HepG2 (cell line): ENCODE measurements at regions not wholly inside any gene's neighbourhood (a gene's known extent, or its start where the extent isn't known, plus 50 kb on each side); places are given as distances from the start of the nearest gene placed in this dataset.

Experiments used
- ATAC-seq: fragments of 200-7000 bp; cut with Tn5 transposase; 3 replicates; pipeline ENCODE4 v1.9.1; 2020; ENCODE audit warnings: mild to moderate bottlenecking, moderate library complexity
- BruUV-seq: library from RNA; stranded (reverse); fragments of 400-500 nt; replicated peaks from 2 replicates; lab custom pipeline; 2021; lab: Mats Ljungman, UMichigan
- CTCF ChIA-PET: fragments of 300-600 bp; formaldehyde crosslinking; extraction: SDS; loops from one replicate; lab custom pipeline; 2021; ENCODE audit warnings: low total read pairs, inconsistent platforms, low intra/inter-chr PET ratio; lab: Yijun Ruan, JAX
- POLR2A ChIA-PET: fragments of 350-600 bp; sonication (Branson Sonifier 250); formaldehyde crosslinking; loops from one replicate; lab custom pipeline; 2020; ENCODE audit warnings: antibody characterized with exemption, inconsistent platforms; lab: Yijun Ruan, JAX
- DNase-seq: peaks from one replicate; pipeline ENCODE4 v3.0.0-alpha.2; 2015; ENCODE audit warnings: low spot score
- FAIRE-seq: peaks from 3 replicates; lab custom pipeline; 2011; peaks lifted over from hg19 to GRCh38; lab: Jason Lieb, UNC
- H2AFZ ChIP-seq: one replicate; pipeline ENCODE4 v1.6.1; 2011; ENCODE audit warnings: low read length, inconsistent platforms
- H3K27ac ChIP-seq: fragments of 300-600 bp; 3 replicates; pipeline ENCODE4 v1.8.0; 2011; ENCODE audit warnings: mixed run types, mild to moderate bottlenecking, mixed read lengths, low read length, inconsistent platforms; ENCODE audit not compliant: insufficient read depth; ENCODE audit errors: extremely low read length
- H3K27me3 ChIP-seq, 2 experiments: fragments of 200-600 bp in 1 of 2; 2 replicates in 1 of 2; 3 replicates in 1 of 2; pipeline versions ENCODE4 v1.6.0 to v1.8.0; 2011; ENCODE audit warnings: low read length in 2 of 2, mild to moderate bottlenecking in 2 of 2, moderate library complexity in 2 of 2, inconsistent platforms in 1 of 2; ENCODE audit not compliant: insufficient read depth in 2 of 2, control insufficient read depth in 1 of 2
- H3K36me3 ChIP-seq, 2 experiments: fragments of 200-600 bp in 1 of 2; replicated peaks in 1 of 2; 2 replicates in 1 of 2; 3 replicates in 1 of 2; pipeline versions ENCODE4 v1.5.1 to v1.8.0; 2011; ENCODE audit warnings: low read length in 2 of 2, inconsistent platforms in 1 of 2; ENCODE audit not compliant: insufficient read depth in 2 of 2, control insufficient read depth in 1 of 2
- H3K4me1 ChIP-seq: 2 replicates; pipeline ENCODE4 v1.5.1; 2012; ENCODE audit warnings: low read length, inconsistent platforms; ENCODE audit not compliant: insufficient read depth
- H3K4me2 ChIP-seq: 2 replicates; pipeline ENCODE4 v1.6.0; 2011; ENCODE audit warnings: low read depth, low read length, inconsistent platforms
- H3K4me3 ChIP-seq, 3 experiments: fragments of 200-600 bp in 1 of 3; sonication (generic), shearing (Covaris generic) in 1 of 3; replicated peaks in 1 of 3; 2 replicates each; pipeline ENCODE4 v1.5.1; 2011 to 2016; ENCODE audit warnings: low read length in 3 of 3, inconsistent platforms in 2 of 3, low read depth in 2 of 3, mild to moderate bottlenecking in 2 of 3, control low read depth in 1 of 3, mixed read lengths in 1 of 3; ENCODE audit not compliant: insufficient read depth in 1 of 3
- H3K79me2 ChIP-seq: one replicate; pipeline ENCODE4 v1.6.1; 2011; ENCODE audit warnings: low read length, inconsistent platforms; ENCODE audit not compliant: insufficient read depth
- H3K9ac ChIP-seq: 2 replicates; pipeline ENCODE4 v1.6.0; 2011; ENCODE audit warnings: mild to moderate bottlenecking, low read depth, low read length, inconsistent platforms; ENCODE audit not compliant: insufficient read depth
- H3K9me3 ChIP-seq: 2 replicates; pipeline ENCODE4 v1.5.1; 2012; ENCODE audit warnings: mild to moderate bottlenecking, low read length
- H4K20me1 ChIP-seq: 2 replicates; pipeline ENCODE4 v1.6.0; 2011; ENCODE audit warnings: inconsistent platforms, mild to moderate bottlenecking, low read length, moderate library complexity; ENCODE audit not compliant: insufficient read depth
- ARNT ChIP-seq: fragments of 450-650 bp; IDR thresholded peaks from 2 replicates; pipeline ENCODE4 v1.6.1; 2017
- FOXA1 ChIP-seq, 2 experiments: fragments of 450-650 bp in 1 of 2; sonication (generic) in 1 of 2; formaldehyde crosslinking in 1 of 2; IDR thresholded peaks; 2 replicates each; pipeline versions ENCODE4 v1.4.0 to v1.6.1; 2016 to 2020; ENCODE audit warnings: missing genetic modification reagents in 1 of 2
- FOXK2 ChIP-seq: fragments of 450-650 bp; IDR thresholded peaks from 2 replicates; pipeline ENCODE4 v1.6.1; 2016
- HHEX ChIP-seq: IDR thresholded peaks from 2 replicates; pipeline ENCODE4 v1.6.1; 2016; ENCODE audit warnings: control low read depth
- HNRNPUL1 ChIP-seq: fragments of 200-400 bp; formaldehyde crosslinking; IDR thresholded peaks from 2 replicates; pipeline ENCODE4 v1.6.1; 2017; ENCODE audit warnings: low read depth, mild to moderate bottlenecking, low read length, moderate library complexity
- KMT2B ChIP-seq: IDR thresholded peaks from 2 replicates; pipeline ENCODE4 v1.6.1; 2016; ENCODE audit warnings: missing genetic modification reagents, missing compliant biosample characterization
- MYNN ChIP-seq: sonication (generic); formaldehyde crosslinking; IDR thresholded peaks from 2 replicates; pipeline ENCODE4 v1.4.0; 2020; ENCODE audit warnings: mild to moderate bottlenecking, low read depth, missing genetic modification reagents
- NFE2L2 ChIP-seq: fragments of 150-350 bp; IDR thresholded peaks from 2 replicates; pipeline ENCODE4 v1.6.1; 2014; ENCODE audit warnings: low read length
- ZKSCAN5 ChIP-seq: sonication (generic); formaldehyde crosslinking; IDR thresholded peaks from 2 replicates; pipeline ENCODE4 v1.5.1; 2020; ENCODE audit warnings: mild to moderate bottlenecking, missing genetic modification reagents
- ZNF34 ChIP-seq: sonication (generic); formaldehyde crosslinking; IDR thresholded peaks from 2 replicates; pipeline ENCODE4 v1.4.0; 2020; ENCODE audit warnings: mild to moderate bottlenecking, missing genetic modification reagents, borderline replicate concordance
- ZNF678 ChIP-seq: sonication (generic); formaldehyde crosslinking; IDR thresholded peaks from 2 replicates; pipeline ENCODE4 v1.4.0; 2020; ENCODE audit warnings: mild to moderate bottlenecking, missing genetic modification reagents
- ZSCAN30 ChIP-seq: sonication (generic); formaldehyde crosslinking; IDR thresholded peaks from 2 replicates; pipeline ENCODE4 v1.5.0; 2020; ENCODE audit warnings: mild to moderate bottlenecking, missing genetic modification reagents
- WGBS: methylation state at CpG from one replicate; pipeline ENCODE4 v1.1.6; 2017; ENCODE audit warnings: low lambda C conversion rate; 5-methylcytosine and 5-hydroxymethylcytosine counted together
- in situ Hi-C: cut with HindIII; loops from 2 replicates; pipeline ENCODE4 v1.10.0; 2017; ENCODE audit warnings: low pct_unique_long_range_greater_than_20kb; ENCODE audit not compliant: extremely low pct_ligation_motif_present
- intact Hi-C: fragments of 100-400 bp; cut with micrococcal nuclease; formaldehyde crosslinking; loops from one replicate; pipeline ENCODE4 v1.10.0; 2022; ENCODE audit not compliant: unreplicated experiment
- TF ChIP-seq, protein P1 (sequence below): sonication (generic); formaldehyde crosslinking; conservative IDR thresholded peaks from 2 replicates; pipeline ENCODE4 v1.8.1; 2023; ENCODE audit warnings: missing genetic modification reagents
- TF ChIP-seq, protein P2 (sequence below): sonication (generic); formaldehyde crosslinking; IDR thresholded peaks from 2 replicates; pipeline ENCODE4 v1.5.0; 2020; ENCODE audit warnings: missing genetic modification reagents
- TF ChIP-seq, protein P3 (sequence below): sonication (generic); formaldehyde crosslinking; IDR thresholded peaks from 2 replicates; pipeline ENCODE4 v1.8.1; 2023; ENCODE audit warnings: mild to moderate bottlenecking, inconsistent platforms, moderate library complexity, missing genetic modification reagents, borderline replicate concordance
- TF ChIP-seq, protein P4 (sequence below), 2 experiments: sonication (generic) in 1 of 2; formaldehyde crosslinking in 1 of 2; IDR thresholded peaks; 2 replicates each; pipeline versions ENCODE4 v1.4.0 to v1.6.1; 2016 to 2020; ENCODE audit warnings: borderline replicate concordance in 1 of 2, low read depth in 1 of 2, mild to moderate bottlenecking in 1 of 2, missing genetic modification reagents in 1 of 2

DNA sequence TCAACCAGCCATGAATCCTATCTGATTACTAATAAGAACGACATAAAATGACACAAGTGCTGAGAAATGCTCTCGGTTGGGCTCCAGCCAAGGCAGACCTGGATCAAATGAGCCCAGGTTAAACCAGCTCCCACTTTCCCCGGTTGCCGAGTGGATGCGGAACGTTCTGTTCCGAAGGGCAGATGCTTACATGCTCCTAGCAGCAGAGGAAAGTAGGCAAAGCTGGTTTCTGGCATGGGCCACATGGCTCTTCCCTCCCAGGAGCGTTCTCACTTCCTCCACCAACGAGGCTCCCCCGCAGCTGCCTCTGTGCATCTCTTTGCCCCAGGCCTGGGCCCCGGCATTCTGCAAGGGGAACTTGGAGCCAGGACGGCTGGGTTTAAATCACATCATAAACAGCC, 61.8 kb upstream of the SDK1 start (continued):
- TF ChIP-seq HHEX (CRISPR knock-in tag) = no peak
- TF ChIP-seq NFE2L2 = no peak
- TF ChIP-seq, protein P1, sequence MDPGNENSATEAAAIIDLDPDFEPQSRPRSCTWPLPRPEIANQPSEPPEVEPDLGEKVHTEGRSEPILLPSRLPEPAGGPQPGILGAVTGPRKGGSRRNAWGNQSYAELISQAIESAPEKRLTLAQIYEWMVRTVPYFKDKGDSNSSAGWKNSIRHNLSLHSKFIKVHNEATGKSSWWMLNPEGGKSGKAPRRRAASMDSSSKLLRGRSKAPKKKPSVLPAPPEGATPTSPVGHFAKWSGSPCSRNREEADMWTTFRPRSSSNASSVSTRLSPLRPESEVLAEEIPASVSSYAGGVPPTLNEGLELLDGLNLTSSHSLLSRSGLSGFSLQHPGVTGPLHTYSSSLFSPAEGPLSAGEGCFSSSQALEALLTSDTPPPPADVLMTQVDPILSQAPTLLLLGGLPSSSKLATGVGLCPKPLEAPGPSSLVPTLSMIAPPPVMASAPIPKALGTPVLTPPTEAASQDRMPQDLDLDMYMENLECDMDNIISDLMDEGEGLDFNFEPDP (CRISPR knock-in tag) = no peak
- TF ChIP-seq, protein P2, sequence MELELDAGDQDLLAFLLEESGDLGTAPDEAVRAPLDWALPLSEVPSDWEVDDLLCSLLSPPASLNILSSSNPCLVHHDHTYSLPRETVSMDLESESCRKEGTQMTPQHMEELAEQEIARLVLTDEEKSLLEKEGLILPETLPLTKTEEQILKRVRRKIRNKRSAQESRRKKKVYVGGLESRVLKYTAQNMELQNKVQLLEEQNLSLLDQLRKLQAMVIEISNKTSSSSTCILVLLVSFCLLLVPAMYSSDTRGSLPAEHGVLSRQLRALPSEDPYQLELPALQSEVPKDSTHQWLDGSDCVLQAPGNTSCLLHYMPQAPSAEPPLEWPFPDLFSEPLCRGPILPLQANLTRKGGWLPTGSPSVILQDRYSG (CRISPR knock-in tag) = no peak
- TF ChIP-seq, protein P3, sequence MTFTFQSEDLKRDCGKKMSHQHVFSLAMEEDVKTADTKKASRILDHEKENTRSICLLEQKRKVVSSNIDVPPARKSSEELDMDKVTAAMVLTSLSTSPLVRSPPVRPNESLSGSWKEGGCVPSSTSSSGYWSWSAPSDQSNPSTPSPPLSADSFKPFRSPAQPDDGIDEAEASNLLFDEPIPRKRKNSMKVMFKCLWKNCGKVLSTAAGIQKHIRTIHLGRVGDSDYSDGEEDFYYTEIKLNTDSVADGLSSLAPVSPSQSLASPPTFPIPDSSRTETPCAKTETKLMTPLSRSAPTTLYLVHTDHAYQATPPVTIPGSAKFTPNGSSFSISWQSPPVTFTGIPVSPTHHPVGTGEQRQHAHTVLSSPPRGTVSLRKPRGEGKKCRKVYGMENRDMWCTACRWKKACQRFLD (CRISPR knock-in tag) = no peak
- no peak for TF ChIP-seq KMT2B
- no peak for TF ChIP-seq FOXA1 (IDR thresholded peaks at IDR 0.05)
- TF ChIP-seq FOXA1 (CRISPR knock-in tag; IDR thresholded peaks at IDR 0.05) = no peak

DNA sequence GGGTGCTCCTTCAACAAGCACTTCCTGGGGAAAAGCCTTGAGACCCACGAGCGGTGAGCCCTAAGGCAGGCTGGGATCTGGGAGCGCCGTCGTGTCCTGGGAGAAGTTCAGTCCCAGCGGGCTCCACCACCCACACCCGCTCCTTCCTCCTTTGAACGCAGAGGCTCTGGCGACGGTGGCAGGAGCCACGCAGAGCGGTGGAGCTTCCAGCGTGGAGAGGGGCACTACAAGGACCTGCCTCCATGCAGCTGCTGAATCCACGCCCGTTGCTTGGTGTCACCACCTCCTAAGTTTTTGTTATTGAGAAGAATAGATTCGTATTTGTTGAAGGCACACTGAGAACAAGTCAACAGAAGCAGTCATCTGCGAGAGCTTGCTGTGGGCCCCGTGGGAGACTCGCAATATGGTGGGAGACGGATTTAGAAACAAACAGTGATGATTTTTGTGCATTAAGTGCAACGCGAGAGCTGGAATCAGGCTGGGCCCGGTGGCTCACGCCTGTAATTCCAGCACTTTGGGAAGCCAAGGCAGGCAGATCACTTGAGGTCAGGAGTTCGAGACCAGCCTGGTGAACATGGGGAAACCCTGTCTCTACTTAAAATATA, 60.1 kb upstream of the SDK1 start:
- no peaks in the 10 kb centered on the region for H4K20me1 ChIP-seq
- CTCF ChIA-PET = no interaction called here
- H3K79me2 ChIP-seq = no peaks in the 10 kb centered on the region
- in situ Hi-C loops = no loop called here
- POLR2A ChIA-PET = no interaction called here
- no peak overlapping the region for H3K9ac ChIP-seq
- FAIRE-seq (no peak), ATAC-seq (no peak), DNase-seq (no peak)
- no peaks in the 10 kb centered on the region for H3K36me3 ChIP-seq
- peaks cover 16% of the 10 kb centered on the region for H3K4me1 ChIP-seq
- no peak overlapping the region for H3K27ac ChIP-seq
- 74% methylated on average over 18 of the region's 25 CpGs for WGBS
- no peaks in the 10 kb centered on the region for H3K27me3 ChIP-seq
- intact Hi-C loops = no loop called here
- no peak overlapping the region for H3K4me2 ChIP-seq
- no peak overlapping the region for H3K4me3 ChIP-seq
- no peak overlapping the region for H2AFZ ChIP-seq
- BruUV-seq = no TSS peak
- H3K9me3 ChIP-seq = peaks cover 10% of the 10 kb centered on the region; the same call in 1 of the 2 replicates
- TF ChIP-seq HNRNPUL1 (no peak), ZSCAN30 (no peak), ZKSCAN5 (CRISPR knock-in tag) (no peak), ZNF678 (CRISPR knock-in tag) (no peak), ARNT (no peak), MYNN (CRISPR knock-in tag) (no peak), ZNF34 (CRISPR knock-in tag) (no peak), FOXK2 (no peak)
- TF ChIP-seq, protein P4, sequence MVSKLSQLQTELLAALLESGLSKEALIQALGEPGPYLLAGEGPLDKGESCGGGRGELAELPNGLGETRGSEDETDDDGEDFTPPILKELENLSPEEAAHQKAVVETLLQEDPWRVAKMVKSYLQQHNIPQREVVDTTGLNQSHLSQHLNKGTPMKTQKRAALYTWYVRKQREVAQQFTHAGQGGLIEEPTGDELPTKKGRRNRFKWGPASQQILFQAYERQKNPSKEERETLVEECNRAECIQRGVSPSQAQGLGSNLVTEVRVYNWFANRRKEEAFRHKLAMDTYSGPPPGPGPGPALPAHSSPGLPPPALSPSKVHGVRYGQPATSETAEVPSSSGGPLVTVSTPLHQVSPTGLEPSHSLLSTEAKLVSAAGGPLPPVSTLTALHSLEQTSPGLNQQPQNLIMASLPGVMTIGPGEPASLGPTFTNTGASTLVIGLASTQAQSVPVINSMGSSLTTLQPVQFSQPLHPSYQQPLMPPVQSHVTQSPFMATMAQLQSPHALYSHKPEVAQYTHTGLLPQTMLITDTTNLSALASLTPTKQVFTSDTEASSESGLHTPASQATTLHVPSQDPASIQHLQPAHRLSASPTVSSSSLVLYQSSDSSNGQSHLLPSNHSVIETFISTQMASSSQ (IDR thresholded peaks at IDR 0.05; ENCODE audit: low read depth) = no peak
- TF ChIP-seq, protein P4 (CRISPR knock-in tag; IDR thresholded peaks at IDR 0.05; ENCODE audit: borderline replicate concordance) = no peak
